K562 (cell line): ENCODE measurements at regions not wholly inside any gene's neighbourhood (a gene's known extent, or its start where the extent isn't known, plus 50 kb on each side); places are given as distances from the start of the nearest gene placed in this dataset.
"Not testable (repeated sequence)": the region's sequence is repeated elsewhere in the genome, so short reads cannot be mapped to it uniquely, and the experiment has no call there.

ENCODE experiments used
- ATAC-seq: fragments of 200-7000 bp; cut with Tn5 transposase; 3 replicates; pipeline ENCODE4 v1.9.1; 2020; ENCODE audit warnings: moderate library complexity
- BruUV-seq: library from RNA; stranded (reverse); fragments of 400-500 nt; replicated peaks from 2 replicates; lab custom pipeline; 2021; lab: Mats Ljungman, UMichigan
- CTCF ChIA-PET: fragments of 300-600 bp; formaldehyde crosslinking; extraction: SDS; loops from one replicate; lab custom pipeline; 2021; ENCODE audit warnings: low intra/inter-chr PET ratio; lab: Yijun Ruan, JAX
- POLR2A ChIA-PET: fragments of 300-600, 350-650 bp; sonication (Branson Sonifier 250); formaldehyde crosslinking; extraction: SDS; loops from one replicate; lab custom pipeline; 2021; ENCODE audit warnings: antibody characterized with exemption, inconsistent platforms; lab: Yijun Ruan, JAX
- DNase-seq, 4 experiments: peaks; one replicate each; pipeline versions ENCODE4 v3.0.0 to v3.0.0-alpha.2; 2011 to 2018; ENCODE audit warnings: low spot score in 3 of 4, mixed read lengths in 3 of 4; ENCODE audit errors: extremely low read depth in 1 of 4
- FAIRE-seq: peaks from 2 replicates; lab custom pipeline; 2011; peaks lifted over from hg19 to GRCh38; lab: Jason Lieb, UNC
- H2AFZ ChIP-seq: 2 replicates; pipeline ENCODE4 v1.6.0; 2011; ENCODE audit warnings: low read depth, low read length, control low read depth, inconsistent platforms
- H3K27ac ChIP-seq: fragments of 200-600 bp; 3 replicates; pipeline ENCODE4 v1.8.0; 2011; ENCODE audit warnings: low read depth, mild to moderate bottlenecking, control low read depth, inconsistent platforms, low read length, moderate library complexity, mixed read lengths; ENCODE audit errors: extremely low read depth
- H3K27me3 ChIP-seq, 2 experiments: fragments of 300-600 bp in 1 of 2; 2 replicates in 1 of 2; 3 replicates in 1 of 2; pipeline versions ENCODE4 v1.6.0 to v1.8.0; 2011; ENCODE audit warnings: inconsistent platforms in 2 of 2, low read length in 2 of 2, mild to moderate bottlenecking in 1 of 2, mixed read lengths in 1 of 2, moderate library complexity in 1 of 2; ENCODE audit not compliant: control insufficient read depth in 2 of 2, insufficient read depth in 2 of 2
- H3K36me3 ChIP-seq: fragments of 300-600 bp; 3 replicates; pipeline ENCODE4 v1.8.0; 2011; ENCODE audit warnings: mild to moderate bottlenecking, low read length, inconsistent platforms; ENCODE audit not compliant: control insufficient read depth, insufficient read depth
- H3K4me1 ChIP-seq, 2 experiments: fragments of 200-600 bp in 1 of 2; replicated peaks in 1 of 2; 2 replicates in 1 of 2; 3 replicates in 1 of 2; pipeline versions ENCODE4 v1.5.1 to v1.8.0; 2011; ENCODE audit warnings: inconsistent platforms in 2 of 2, low read length in 2 of 2, mild to moderate bottlenecking in 1 of 2, mixed read lengths in 1 of 2, moderate library complexity in 1 of 2; ENCODE audit not compliant: control insufficient read depth in 2 of 2, insufficient read depth in 2 of 2
- H3K4me2 ChIP-seq: 2 replicates; pipeline ENCODE4 v1.6.1; 2011; ENCODE audit warnings: low read length, control low read depth, inconsistent platforms, mixed read lengths; ENCODE audit not compliant: insufficient read depth
- H3K4me3 ChIP-seq: fragments of 200-600 bp; sonication (generic), shearing (Covaris generic); 2 replicates; pipeline ENCODE4 v1.5.1; 2016; ENCODE audit warnings: control low read depth, inconsistent platforms
- H3K79me2 ChIP-seq: fragments of 200-600 bp; 3 replicates; pipeline ENCODE4 v1.8.0; 2011; ENCODE audit warnings: low read length, inconsistent platforms; ENCODE audit not compliant: control insufficient read depth, insufficient read depth
- H3K9ac ChIP-seq, 2 experiments: 2 replicates each; pipeline versions ENCODE4 v1.6.0 to v1.6.1; 2011; ENCODE audit warnings: low read depth in 2 of 2, low read length in 2 of 2, control low read depth in 1 of 2, inconsistent platforms in 1 of 2, mild to moderate bottlenecking in 1 of 2, mixed read lengths in 1 of 2; ENCODE audit not compliant: insufficient read depth in 1 of 2
- H3K9me1 ChIP-seq: one replicate; pipeline ENCODE4 v1.6.0; 2011; ENCODE audit warnings: inconsistent platforms, mild to moderate bottlenecking, low read length, moderate library complexity; ENCODE audit not compliant: control insufficient read depth, insufficient read depth
- H3K9me3 ChIP-seq: replicated peaks from 2 replicates; pipeline ENCODE4 v1.5.1; 2011; ENCODE audit warnings: low read depth, low read length, inconsistent platforms; ENCODE audit not compliant: control insufficient read depth, insufficient read depth
- H4K20me1 ChIP-seq: replicated peaks from 2 replicates; pipeline ENCODE4 v1.6.1; 2011; ENCODE audit warnings: low read length, inconsistent platforms, mixed read lengths; ENCODE audit not compliant: control insufficient read depth, insufficient read depth
- KLF6 ChIP-seq: fragments of 250-450 bp; sonication (Bioruptor Pico); IDR thresholded peaks from 2 replicates; pipeline ENCODE4 v1.4.0; 2020; ENCODE audit warnings: mild to moderate bottlenecking, moderate library complexity, borderline replicate concordance
- PHF20 ChIP-seq: fragments of 450-650 bp; IDR thresholded peaks from 2 replicates; pipeline ENCODE4 v1.6.1; 2018; ENCODE audit not compliant: partially characterized antibody
- WGBS: fragments of 100-300 bp; shearing (Covaris generic); methylation state at CpG from one replicate; pipeline ENCODE4 v1.1.6; 2016; ENCODE audit warnings: low coverage, mixed read lengths; ENCODE audit not compliant: insufficient coverage; ENCODE audit errors: missing lambda C conversion rate; 5-methylcytosine and 5-hydroxymethylcytosine counted together
- in situ Hi-C: fragments of 300-500 bp; cut with MboI; formaldehyde crosslinking; loops from 4 replicates; pipeline ENCODE4 v1.15.0; 2018; ENCODE audit warnings: inconsistent platforms, mixed read lengths
- intact Hi-C: fragments of 100-400 bp; cut with micrococcal nuclease; formaldehyde crosslinking; loops from 2 replicates; pipeline ENCODE4 v1.14.2; 2022
- TF ChIP-seq, protein P1 (sequence below), 2 experiments: fragments of 450-650 bp in 1 of 2; IDR thresholded peaks; 2 replicates each; pipeline ENCODE4 v1.6.1; 2011 to 2017; ENCODE audit warnings: low read depth in 2 of 2, antibody characterized with exemption in 1 of 2, borderline replicate concordance in 1 of 2, low read length in 1 of 2, mild to moderate bottlenecking in 1 of 2, mixed read lengths in 1 of 2; ENCODE audit not compliant: control insufficient read depth in 1 of 2
- TF ChIP-seq, protein P2 (sequence below): fragments of 250-450 bp; sonication (Bioruptor Pico); IDR thresholded peaks from 2 replicates; pipeline ENCODE4 v1.4.0; 2020
- TF ChIP-seq, protein P3 (sequence below): fragments of 150-350 bp; IDR thresholded peaks from 2 replicates; pipeline ENCODE4 v1.6.1; 2014; ENCODE audit warnings: low read depth, mild to moderate bottlenecking, low read length, borderline replicate concordance

- H3K4me3 ChIP-seq, H3K9ac ChIP-seq, intact Hi-C loops, POLR2A ChIA-PET, H2AFZ ChIP-seq, BruUV-seq, H3K79me2 ChIP-seq, H3K4me1 ChIP-seq, CTCF ChIA-PET, H4K20me1 ChIP-seq, H3K9me3 ChIP-seq, H3K27me3 ChIP-seq, H3K36me3 ChIP-seq, H3K27ac ChIP-seq, FAIRE-seq, H3K9me1 ChIP-seq, H3K4me2 ChIP-seq, ATAC-seq, DNase-seq: not testable (repeated sequence)
- in situ Hi-C loops, result loop anchor here (10.0 kb wide), 1 partner anchor 1840 kb away; no protein-coding TSS in a partner anchor
- 0% methylated on average over 2 of the region's 3 CpGs for WGBS
Observed at GRCh38 chr9:117944750-117945149, 240.5 kb downstream of the TLR4 start.

- Histone ChIP-seq H3K9me1 (no peaks in the 10 kb centered on the region), H2AFZ (no peak overlapping the region), H3K27ac (no peak overlapping the region), H3K9me3 (no peaks in the 10 kb centered on the region), H3K4me2 (no peak overlapping the region), H3K4me1 (no peaks in the 10 kb centered on the region), H3K79me2 (no peaks in the 10 kb centered on the region), H3K4me3 (no peak overlapping the region), H3K36me3 (no peaks in the 10 kb centered on the region), H4K20me1 (no peaks in the 10 kb centered on the region), H3K27me3 (no peaks in the 10 kb centered on the region), H3K9ac (no peak overlapping the region)
- in situ Hi-C loops, result loop anchor here (10.0 kb wide), 1 partner anchor 1840 kb away; no protein-coding TSS in a partner anchor
- FAIRE-seq, result no peak
- ATAC-seq, result no peak
- ChIA-PET CTCF (no interaction called here), POLR2A (no interaction called here)
- intact Hi-C loops, result no loop called here
- no TSS peak for BruUV-seq
- 0% methylated on average over 4 of the region's 4 CpGs for WGBS
- TF ChIP-seq PHF20 (no peak), KLF6 (no peak)
- TF ChIP-seq, protein P1, sequence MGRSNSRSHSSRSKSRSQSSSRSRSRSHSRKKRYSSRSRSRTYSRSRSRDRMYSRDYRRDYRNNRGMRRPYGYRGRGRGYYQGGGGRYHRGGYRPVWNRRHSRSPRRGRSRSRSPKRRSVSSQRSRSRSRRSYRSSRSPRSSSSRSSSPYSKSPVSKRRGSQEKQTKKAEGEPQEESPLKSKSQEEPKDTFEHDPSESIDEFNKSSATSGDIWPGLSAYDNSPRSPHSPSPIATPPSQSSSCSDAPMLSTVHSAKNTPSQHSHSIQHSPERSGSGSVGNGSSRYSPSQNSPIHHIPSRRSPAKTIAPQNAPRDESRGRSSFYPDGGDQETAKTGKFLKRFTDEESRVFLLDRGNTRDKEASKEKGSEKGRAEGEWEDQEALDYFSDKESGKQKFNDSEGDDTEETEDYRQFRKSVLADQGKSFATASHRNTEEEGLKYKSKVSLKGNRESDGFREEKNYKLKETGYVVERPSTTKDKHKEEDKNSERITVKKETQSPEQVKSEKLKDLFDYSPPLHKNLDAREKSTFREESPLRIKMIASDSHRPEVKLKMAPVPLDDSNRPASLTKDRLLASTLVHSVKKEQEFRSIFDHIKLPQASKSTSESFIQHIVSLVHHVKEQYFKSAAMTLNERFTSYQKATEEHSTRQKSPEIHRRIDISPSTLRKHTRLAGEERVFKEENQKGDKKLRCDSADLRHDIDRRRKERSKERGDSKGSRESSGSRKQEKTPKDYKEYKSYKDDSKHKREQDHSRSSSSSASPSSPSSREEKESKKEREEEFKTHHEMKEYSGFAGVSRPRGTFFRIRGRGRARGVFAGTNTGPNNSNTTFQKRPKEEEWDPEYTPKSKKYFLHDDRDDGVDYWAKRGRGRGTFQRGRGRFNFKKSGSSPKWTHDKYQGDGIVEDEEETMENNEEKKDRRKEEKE (IDR thresholded peaks at IDR 0.05; ENCODE audit: borderline replicate concordance in 1 of 2, control insufficient read depth in 1 of 2, low read depth in 2 of 2, low read length in 1 of 2), result no peak
- TF ChIP-seq, protein P2, sequence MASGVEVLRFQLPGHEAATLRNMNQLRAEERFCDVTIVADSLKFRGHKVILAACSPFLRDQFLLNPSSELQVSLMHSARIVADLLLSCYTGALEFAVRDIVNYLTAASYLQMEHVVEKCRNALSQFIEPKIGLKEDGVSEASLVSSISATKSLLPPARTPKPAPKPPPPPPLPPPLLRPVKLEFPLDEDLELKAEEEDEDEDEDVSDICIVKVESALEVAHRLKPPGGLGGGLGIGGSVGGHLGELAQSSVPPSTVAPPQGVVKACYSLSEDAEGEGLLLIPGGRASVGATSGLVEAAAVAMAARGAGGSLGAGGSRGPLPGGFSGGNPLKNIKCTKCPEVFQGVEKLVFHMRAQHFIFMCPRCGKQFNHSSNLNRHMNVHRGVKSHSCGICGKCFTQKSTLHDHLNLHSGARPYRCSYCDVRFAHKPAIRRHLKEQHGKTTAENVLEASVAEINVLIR, result no peak
- TF ChIP-seq, protein P3, sequence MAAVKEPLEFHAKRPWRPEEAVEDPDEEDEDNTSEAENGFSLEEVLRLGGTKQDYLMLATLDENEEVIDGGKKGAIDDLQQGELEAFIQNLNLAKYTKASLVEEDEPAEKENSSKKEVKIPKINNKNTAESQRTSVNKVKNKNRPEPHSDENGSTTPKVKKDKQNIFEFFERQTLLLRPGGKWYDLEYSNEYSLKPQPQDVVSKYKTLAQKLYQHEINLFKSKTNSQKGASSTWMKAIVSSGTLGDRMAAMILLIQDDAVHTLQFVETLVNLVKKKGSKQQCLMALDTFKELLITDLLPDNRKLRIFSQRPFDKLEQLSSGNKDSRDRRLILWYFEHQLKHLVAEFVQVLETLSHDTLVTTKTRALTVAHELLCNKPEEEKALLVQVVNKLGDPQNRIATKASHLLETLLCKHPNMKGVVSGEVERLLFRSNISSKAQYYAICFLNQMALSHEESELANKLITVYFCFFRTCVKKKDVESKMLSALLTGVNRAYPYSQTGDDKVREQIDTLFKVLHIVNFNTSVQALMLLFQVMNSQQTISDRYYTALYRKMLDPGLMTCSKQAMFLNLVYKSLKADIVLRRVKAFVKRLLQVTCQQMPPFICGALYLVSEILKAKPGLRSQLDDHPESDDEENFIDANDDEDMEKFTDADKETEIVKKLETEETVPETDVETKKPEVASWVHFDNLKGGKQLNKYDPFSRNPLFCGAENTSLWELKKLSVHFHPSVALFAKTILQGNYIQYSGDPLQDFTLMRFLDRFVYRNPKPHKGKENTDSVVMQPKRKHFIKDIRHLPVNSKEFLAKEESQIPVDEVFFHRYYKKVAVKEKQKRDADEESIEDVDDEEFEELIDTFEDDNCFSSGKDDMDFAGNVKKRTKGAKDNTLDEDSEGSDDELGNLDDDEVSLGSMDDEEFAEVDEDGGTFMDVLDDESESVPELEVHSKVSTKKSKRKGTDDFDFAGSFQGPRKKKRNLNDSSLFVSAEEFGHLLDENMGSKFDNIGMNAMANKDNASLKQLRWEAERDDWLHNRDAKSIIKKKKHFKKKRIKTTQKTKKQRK, result no peak
- no peak for DNase-seq
Observed at GRCh38 chr9:117945286-117945685, 241.1 kb downstream of the TLR4 start.
